ENCODE measurements at regions not wholly inside any gene's neighbourhood (a gene's known extent, or its start where the extent isn't known, plus 50 kb on each side); places are given as distances from the start of the nearest gene placed in this dataset.

DNA sequence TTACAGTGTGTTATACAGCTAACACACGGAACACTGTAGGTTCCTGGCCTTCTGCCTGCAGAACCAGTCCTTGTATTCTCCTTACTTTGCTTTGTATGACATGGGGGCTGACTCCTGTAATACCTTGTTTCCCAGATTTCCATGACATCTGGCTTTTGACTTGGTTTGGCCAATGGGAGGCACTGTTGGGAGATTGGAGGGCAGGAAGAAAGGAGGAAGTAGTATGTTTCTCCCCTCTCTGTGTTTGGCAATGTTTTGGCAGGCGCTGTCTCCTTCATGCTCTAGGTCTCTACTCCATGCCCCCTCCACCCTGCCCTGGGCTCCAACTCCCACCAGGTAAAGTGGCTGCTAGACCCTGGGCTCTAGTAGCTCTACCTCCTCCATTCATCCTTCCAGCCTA is 331.1 kb upstream of the SLC14A2 start:
- Histone ChIP-seq H3K4me3 (no peak overlapping the region), H3K4me1 (ENCODE audit: control insufficient read depth, insufficient read depth, low read length) (no peaks in the 10 kb centered on the region), H3K9ac (ENCODE audit: control insufficient read depth, insufficient read depth, low read length) (no peak overlapping the region), H3K9me3 (replicated peaks; ENCODE audit: control insufficient read depth, insufficient read depth, low read length) (no peaks in the 10 kb centered on the region), H4K20me1 (ENCODE audit: control insufficient read depth, insufficient read depth) (no peaks in the 10 kb centered on the region), H3K36me3 (ENCODE audit: control insufficient read depth in 2 of 2, insufficient read depth in 2 of 2, low read length in 1 of 2) (no peaks in the 10 kb centered on the region), H3K27ac (ENCODE audit: control insufficient read depth, insufficient read depth) (no peak overlapping the region), H3K4me2 (ENCODE audit: control insufficient read depth, insufficient read depth) (no peak overlapping the region), H3K79me2 (ENCODE audit: control insufficient read depth, insufficient read depth, low read length) (no peaks in the 10 kb centered on the region), H2AFZ (ENCODE audit: control insufficient read depth, low read depth, low read length) (no peak overlapping the region), H3K27me3 (replicated peaks in 1 of 2; ENCODE audit: control insufficient read depth in 2 of 2, insufficient read depth in 2 of 2, low read length in 1 of 2) (peaks cover 3% of the 10 kb centered on the region in 2 experiments; a peak in 3 of 4 replicates)
- intact Hi-C loops (cut with micrococcal nuclease; ENCODE audit: unreplicated experiment): no loop called here
- RAD21 ChIA-PET (ENCODE audit: unreplicated experiment): no interaction called here
- no peak for TF ChIP-seq PML (IDR thresholded peaks at IDR 0.05; ENCODE audit: low read length)
- TF ChIP-seq, protein P1, sequence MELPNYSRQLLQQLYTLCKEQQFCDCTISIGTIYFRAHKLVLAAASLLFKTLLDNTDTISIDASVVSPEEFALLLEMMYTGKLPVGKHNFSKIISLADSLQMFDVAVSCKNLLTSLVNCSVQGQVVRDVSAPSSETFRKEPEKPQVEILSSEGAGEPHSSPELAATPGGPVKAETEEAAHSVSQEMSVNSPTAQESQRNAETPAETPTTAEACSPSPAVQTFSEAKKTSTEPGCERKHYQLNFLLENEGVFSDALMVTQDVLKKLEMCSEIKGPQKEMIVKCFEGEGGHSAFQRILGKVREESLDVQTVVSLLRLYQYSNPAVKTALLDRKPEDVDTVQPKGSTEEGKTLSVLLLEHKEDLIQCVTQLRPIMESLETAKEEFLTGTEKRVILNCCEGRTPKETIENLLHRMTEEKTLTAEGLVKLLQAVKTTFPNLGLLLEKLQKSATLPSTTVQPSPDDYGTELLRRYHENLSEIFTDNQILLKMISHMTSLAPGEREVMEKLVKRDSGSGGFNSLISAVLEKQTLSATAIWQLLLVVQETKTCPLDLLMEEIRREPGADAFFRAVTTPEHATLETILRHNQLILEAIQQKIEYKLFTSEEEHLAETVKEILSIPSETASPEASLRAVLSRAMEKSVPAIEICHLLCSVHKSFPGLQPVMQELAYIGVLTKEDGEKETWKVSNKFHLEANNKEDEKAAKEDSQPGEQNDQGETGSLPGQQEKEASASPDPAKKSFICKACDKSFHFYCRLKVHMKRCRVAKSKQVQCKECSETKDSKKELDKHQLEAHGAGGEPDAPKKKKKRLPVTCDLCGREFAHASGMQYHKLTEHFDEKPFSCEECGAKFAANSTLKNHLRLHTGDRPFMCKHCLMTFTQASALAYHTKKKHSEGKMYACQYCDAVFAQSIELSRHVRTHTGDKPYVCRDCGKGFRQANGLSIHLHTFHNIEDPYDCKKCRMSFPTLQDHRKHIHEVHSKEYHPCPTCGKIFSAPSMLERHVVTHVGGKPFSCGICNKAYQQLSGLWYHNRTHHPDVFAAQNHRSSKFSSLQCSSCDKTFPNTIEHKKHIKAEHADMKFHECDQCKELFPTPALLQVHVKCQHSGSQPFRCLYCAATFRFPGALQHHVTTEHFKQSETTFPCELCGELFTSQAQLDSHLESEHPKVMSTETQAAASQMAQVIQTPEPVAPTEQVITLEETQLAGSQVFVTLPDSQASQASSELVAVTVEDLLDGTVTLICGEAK (IDR thresholded peaks at IDR 0.05; ENCODE audit: borderline replicate concordance): no peak
- no peak for TF ChIP-seq MTA2 (IDR thresholded peaks at IDR 0.05; ENCODE audit: low read depth)
- TF ChIP-seq SMC3 (IDR thresholded peaks at IDR 0.05; ENCODE audit: borderline replicate concordance, low read length): no peak
- TF ChIP-seq, protein P2, sequence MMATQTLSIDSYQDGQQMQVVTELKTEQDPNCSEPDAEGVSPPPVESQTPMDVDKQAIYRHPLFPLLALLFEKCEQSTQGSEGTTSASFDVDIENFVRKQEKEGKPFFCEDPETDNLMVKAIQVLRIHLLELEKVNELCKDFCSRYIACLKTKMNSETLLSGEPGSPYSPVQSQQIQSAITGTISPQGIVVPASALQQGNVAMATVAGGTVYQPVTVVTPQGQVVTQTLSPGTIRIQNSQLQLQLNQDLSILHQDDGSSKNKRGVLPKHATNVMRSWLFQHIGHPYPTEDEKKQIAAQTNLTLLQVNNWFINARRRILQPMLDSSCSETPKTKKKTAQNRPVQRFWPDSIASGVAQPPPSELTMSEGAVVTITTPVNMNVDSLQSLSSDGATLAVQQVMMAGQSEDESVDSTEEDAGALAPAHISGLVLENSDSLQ (IDR thresholded peaks at IDR 0.05): no peak
- no peak for TF ChIP-seq BCL11A (IDR thresholded peaks at IDR 0.05; ENCODE audit: low read depth, low read length)
- TF ChIP-seq SREBF2 (IDR thresholded peaks at IDR 0.05; ENCODE audit: low read length): no peak
- TF ChIP-seq, protein P3, sequence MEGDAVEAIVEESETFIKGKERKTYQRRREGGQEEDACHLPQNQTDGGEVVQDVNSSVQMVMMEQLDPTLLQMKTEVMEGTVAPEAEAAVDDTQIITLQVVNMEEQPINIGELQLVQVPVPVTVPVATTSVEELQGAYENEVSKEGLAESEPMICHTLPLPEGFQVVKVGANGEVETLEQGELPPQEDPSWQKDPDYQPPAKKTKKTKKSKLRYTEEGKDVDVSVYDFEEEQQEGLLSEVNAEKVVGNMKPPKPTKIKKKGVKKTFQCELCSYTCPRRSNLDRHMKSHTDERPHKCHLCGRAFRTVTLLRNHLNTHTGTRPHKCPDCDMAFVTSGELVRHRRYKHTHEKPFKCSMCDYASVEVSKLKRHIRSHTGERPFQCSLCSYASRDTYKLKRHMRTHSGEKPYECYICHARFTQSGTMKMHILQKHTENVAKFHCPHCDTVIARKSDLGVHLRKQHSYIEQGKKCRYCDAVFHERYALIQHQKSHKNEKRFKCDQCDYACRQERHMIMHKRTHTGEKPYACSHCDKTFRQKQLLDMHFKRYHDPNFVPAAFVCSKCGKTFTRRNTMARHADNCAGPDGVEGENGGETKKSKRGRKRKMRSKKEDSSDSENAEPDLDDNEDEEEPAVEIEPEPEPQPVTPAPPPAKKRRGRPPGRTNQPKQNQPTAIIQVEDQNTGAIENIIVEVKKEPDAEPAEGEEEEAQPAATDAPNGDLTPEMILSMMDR (IDR thresholded peaks at IDR 0.05 in 2 of 3, conservative IDR thresholded peaks at IDR 0.05 in 1 of 3; ENCODE audit: control insufficient read depth in 2 of 3, extremely low read depth in 1 of 3, insufficient read depth in 1 of 3, low read depth in 3 of 3, low read length in 3 of 3): no peak
- no peak for TF ChIP-seq NR2C2 (IDR thresholded peaks at IDR 0.05; ENCODE audit: borderline replicate concordance, control insufficient read depth, insufficient read length, low read depth)
- no peak for TF ChIP-seq CBX5 (IDR thresholded peaks at IDR 0.05; ENCODE audit: low read depth)
- no peak for TF ChIP-seq CREM (IDR thresholded peaks at IDR 0.05; ENCODE audit: low read depth)
- TF ChIP-seq POU2F2 (IDR thresholded peaks at IDR 0.05; ENCODE audit: borderline replicate concordance, low read depth, low read length): no peak
- TF ChIP-seq BACH1 (IDR thresholded peaks at IDR 0.05; ENCODE audit: borderline replicate concordance): no peak
- SMC1A ChIA-PET (ENCODE audit: uncharacterized antibody, unreplicated experiment): interaction anchor here (0.6 kb wide), 1 partner anchor 388 kb away, joined by 3 read pairs; no protein-coding TSS in a partner anchor
- POLR2A ChIA-PET: no interaction called here
- CTCF ChIA-PET: interaction anchor here (1.4 kb wide), 1 partner anchor 10 kb away, joined by 4 read pairs; no protein-coding TSS in a partner anchor
- FAIRE-seq: no peak
- DNase-seq (ENCODE audit: low read depth, low spot score): no peak
- no TSS peak for BruUV-seq (replicated peaks)
- ATAC-seq: no peak
- WGBS (ENCODE audit: insufficient coverage, insufficient replicate concordance, low lambda C conversion rate, missing lambda C conversion rate): 31% methylated on average over 2 of the region's 2 CpGs
- in situ Hi-C loops (cut with MboI): no loop called here

Data from GM12878 (cell line).